Adrenal gland (tissue), 9 donors: ENCODE measurements at regions not wholly inside any gene's neighbourhood (a gene's known extent, or its start where the extent isn't known, plus 50 kb on each side); places are given as distances from the start of the nearest gene placed in this dataset.
"Not testable (repeated sequence)": the region's sequence is repeated elsewhere in the genome, so short reads cannot be mapped to it uniquely, and the experiment has no call there.

Source experiments
- DNase-seq, 7 donors: peaks; one replicate each; pipeline ENCODE4 v3.0.0-alpha.2; 2019 to 2020
- H3K27ac ChIP-seq, 5 donors: fragments of 200-600 bp; sonication (generic) in 4 of 5; 1 replicate in 3 of 5; 2 replicates in 2 of 5; pipeline versions ENCODE4 v1.5.1 to v1.8.0; 2016 to 2020; ENCODE audit warnings: mild to moderate bottlenecking in 1 of 5
- H3K27me3 ChIP-seq: fragments of 200-600 bp; 2 replicates; pipeline ENCODE4 v1.8.0; 2021
- H3K36me3 ChIP-seq, 2 donors: fragments of 200-600 bp; replicated peaks in 1 of 2; 1 replicate in 1 of 2; 2 replicates in 1 of 2; pipeline versions ENCODE4 v1.5.1 to v1.8.0; 2018 to 2022
- H3K4me1 ChIP-seq, 2 donors: fragments of 200-600 bp; replicated peaks in 1 of 2; 1 replicate in 1 of 2; 2 replicates in 1 of 2; pipeline versions ENCODE4 v1.5.1 to v1.8.0; 2018 to 2021
- H3K4me3 ChIP-seq, 4 donors: fragments of 200-600 bp; sonication (generic) in 3 of 4; one replicate each; pipeline ENCODE4 v1.5.1; 2016 to 2018
- H3K9me3 ChIP-seq, 3 donors: fragments of 200-600 bp; sonication (generic) in 1 of 3; replicated peaks in 1 of 3; 1 replicate in 2 of 3; 2 replicates in 1 of 3; pipeline versions ENCODE4 v1.5.1 to v1.8.0; 2016 to 2021
- CTCF ChIP-seq, 6 experiments: fragments of 450-650 bp in 4 of 6; fragments of 200-600 bp in 2 of 6; sonication (generic) in 1 of 6; IDR thresholded peaks; 1 replicate in 5 of 6; 2 replicates in 1 of 6; pipeline versions ENCODE4 v1.5.1 to v1.8.0; 2016 to 2021; ENCODE audit warnings: antibody characterized with exemption in 6 of 6, mild to moderate bottlenecking in 2 of 6, moderate library complexity in 1 of 6
- POLR2A ChIP-seq, 2 donors: fragments of 450-650 bp; IDR thresholded peaks; one replicate each; pipeline ENCODE4 v1.6.1; 2017; ENCODE audit warnings: antibody characterized with exemption in 2 of 2, mild to moderate bottlenecking in 2 of 2, moderate library complexity in 1 of 2
- WGBS, 4 donors: extraction: QIAGEN DNeasy Blood & Tissue Kit in 2 of 4; methylation state at CpG; one replicate each; pipeline versions ENCODE4 v1.1.5 to v1.1.7; 2013 to 2017; 5-methylcytosine and 5-hydroxymethylcytosine counted together
- intact Hi-C, 2 donors: fragments of 100-400 bp; cut with DNase I; formaldehyde crosslinking; loops; one replicate each; pipeline versions ENCODE4 v1.14.1 to v1.15.0; 2022 to 2023
- donor health status: healthy with polysubstance abuse.
- donor health status: Bipolar disorder and iron deficiency.
- donor health status: DM: yes; HTN: yes; CAD: no.
- donor health status: DM: no; HTN: no; CAD: no.
- donor health status: DM: no; HTN: no; CAD: no.

GRCh38 chr2:36128359-36128758 is 227.2 kb upstream of the CRIM1 start:
- intact Hi-C loops: no loop called here
- DNase-seq: no peak
- TF ChIP-seq POLR2A (IDR thresholded peaks at IDR 0.05) (no peak), CTCF (IDR thresholded peaks at IDR 0.05) (no peak)
- Histone ChIP-seq H3K9me3 (no peaks in the 10 kb centered on the region), H3K36me3 (no peaks in the 10 kb centered on the region), H3K4me1 (no peaks in the 10 kb centered on the region), H3K27me3 (no peaks in the 10 kb centered on the region), H3K4me3 (no peak overlapping the region), H3K27ac (no peak overlapping the region)
- 71 to 82% (median 78%) methylated on average over 2 of the region's 2 CpGs for WGBS, 4 donors

- no peak for TF ChIP-seq POLR2A (IDR thresholded peaks at IDR 0.05)
- no peak for TF ChIP-seq CTCF (IDR thresholded peaks at IDR 0.05)
- H3K27ac ChIP-seq: no peak overlapping the region
- 46 to 61% (median 50%) methylated on average over 7 of the region's 7 CpGs for WGBS, 4 donors
These were observed 229.9 kb upstream of the CRIM1 start for GRCh38 chr2:36125702-36126101.

GRCh38 chr2:36123995-36124394 is 231.6 kb upstream of the CRIM1 start:
- Histone ChIP-seq H3K4me1 (no peaks in the 10 kb centered on the region), H3K36me3 (no peaks in the 10 kb centered on the region), H3K27me3 (no peaks in the 10 kb centered on the region), H3K4me3 (no peak overlapping the region), H3K27ac (no peak overlapping the region), H3K9me3 (no peaks in the 10 kb centered on the region)
- intact Hi-C loops: no loop called here
- no peak for DNase-seq
- WGBS, 4 donors: 38 to 61% (median 49%) methylated on average over 2 of the region's 2 CpGs
- TF ChIP-seq CTCF (IDR thresholded peaks at IDR 0.05) (no peak), POLR2A (IDR thresholded peaks at IDR 0.05) (no peak)

More at GRCh38 chr2:36125702-36126101, 229.9 kb upstream of the CRIM1 start:
- H3K36me3 ChIP-seq: no peaks in the 10 kb centered on the region
- no peaks in the 10 kb centered on the region for H3K4me1 ChIP-seq
- intact Hi-C loops: no loop called here
- DNase-seq: no peak
- H3K9me3 ChIP-seq: no peaks in the 10 kb centered on the region
- H3K27me3 ChIP-seq: no peaks in the 10 kb centered on the region
- H3K4me3 ChIP-seq: no peak overlapping the region

GRCh38 chr2:36097022-36097421 is 258.6 kb upstream of the CRIM1 start:
- H3K27me3 ChIP-seq: no peaks in the 10 kb centered on the region
- DNase-seq: no peak
- intact Hi-C loops: no loop called here
- WGBS, 4 donors: 80 to 88% (median 81%) methylated on average over 3 of the region's 3 CpGs
- H3K36me3 ChIP-seq: no peaks in the 10 kb centered on the region
- H3K9me3 ChIP-seq: no peaks in the 10 kb centered on the region
- TF ChIP-seq CTCF (IDR thresholded peaks at IDR 0.05) (no peak), POLR2A (IDR thresholded peaks at IDR 0.05) (no peak)
- no peak overlapping the region for H3K4me3 ChIP-seq
- no peaks in the 10 kb centered on the region for H3K4me1 ChIP-seq
- no peak overlapping the region for H3K27ac ChIP-seq

- H3K9me3 ChIP-seq, H3K36me3 ChIP-seq, DNase-seq, H3K27me3 ChIP-seq, H3K4me3 ChIP-seq, intact Hi-C loops, H3K27ac ChIP-seq, H3K4me1 ChIP-seq: not testable (repeated sequence)
- WGBS, 4 donors: 89 to 91% (median 90%) methylated on average over 15 to 26 of the region's 26 CpGs
These were observed 263.5 kb upstream of the CRIM1 start for GRCh38 chr2:36091844-36092741.
